ENCODE measurements at regions not wholly inside any gene's neighbourhood (a gene's known extent, or its start where the extent isn't known, plus 50 kb on each side); places are given as distances from the start of the nearest gene placed in this dataset.

GRCh38 chr12:111213561-111213960, 155.3 kb downstream of the PHETA1 start:
- Histone ChIP-seq H3K36me3 (no peaks in the 10 kb centered on the region), H3K4me3 (no peak overlapping the region), H3K27me3 (no peaks in the 10 kb centered on the region), H3K4me1 (ENCODE audit: insufficient read depth) (no peaks in the 10 kb centered on the region), H3K9me3 (no peaks in the 10 kb centered on the region), H3K27ac (no peak overlapping the region)
- intact Hi-C loops (cut with DNase I): loop anchor here in 2 of 4 donors (10.0 kb wide), 2 partner anchors 169 to 439 kb away; no protein-coding TSS in a partner anchor
- no peak for DNase-seq
- WGBS, 3 donors: 51 to 56% (median 55%) methylated on average over 5 of the region's 5 CpGs
- TF ChIP-seq POLR2A (IDR thresholded peaks at IDR 0.05): no peak
- TF ChIP-seq EP300 (IDR thresholded peaks at IDR 0.05): no peak
- TF ChIP-seq, protein P1, sequence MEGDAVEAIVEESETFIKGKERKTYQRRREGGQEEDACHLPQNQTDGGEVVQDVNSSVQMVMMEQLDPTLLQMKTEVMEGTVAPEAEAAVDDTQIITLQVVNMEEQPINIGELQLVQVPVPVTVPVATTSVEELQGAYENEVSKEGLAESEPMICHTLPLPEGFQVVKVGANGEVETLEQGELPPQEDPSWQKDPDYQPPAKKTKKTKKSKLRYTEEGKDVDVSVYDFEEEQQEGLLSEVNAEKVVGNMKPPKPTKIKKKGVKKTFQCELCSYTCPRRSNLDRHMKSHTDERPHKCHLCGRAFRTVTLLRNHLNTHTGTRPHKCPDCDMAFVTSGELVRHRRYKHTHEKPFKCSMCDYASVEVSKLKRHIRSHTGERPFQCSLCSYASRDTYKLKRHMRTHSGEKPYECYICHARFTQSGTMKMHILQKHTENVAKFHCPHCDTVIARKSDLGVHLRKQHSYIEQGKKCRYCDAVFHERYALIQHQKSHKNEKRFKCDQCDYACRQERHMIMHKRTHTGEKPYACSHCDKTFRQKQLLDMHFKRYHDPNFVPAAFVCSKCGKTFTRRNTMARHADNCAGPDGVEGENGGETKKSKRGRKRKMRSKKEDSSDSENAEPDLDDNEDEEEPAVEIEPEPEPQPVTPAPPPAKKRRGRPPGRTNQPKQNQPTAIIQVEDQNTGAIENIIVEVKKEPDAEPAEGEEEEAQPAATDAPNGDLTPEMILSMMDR (IDR thresholded peaks at IDR 0.05): no peak

- DNase-seq: no peak
- Histone ChIP-seq H3K9me3 (no peaks in the 10 kb centered on the region), H3K27ac (no peak overlapping the region), H3K36me3 (no peaks in the 10 kb centered on the region), H3K4me1 (ENCODE audit: insufficient read depth) (no peaks in the 10 kb centered on the region), H3K27me3 (no peaks in the 10 kb centered on the region), H3K4me3 (no peak overlapping the region)
- intact Hi-C loops (cut with DNase I): loop anchor here in 2 of 4 donors (10.0 kb wide), 2 partner anchors 168 to 438 kb away; no protein-coding TSS in a partner anchor
- TF ChIP-seq, protein P1 (IDR thresholded peaks at IDR 0.05): no peak
- no peak for TF ChIP-seq EP300 (IDR thresholded peaks at IDR 0.05)
- no peak for TF ChIP-seq POLR2A (IDR thresholded peaks at IDR 0.05)
- 50 to 60% (median 55%) methylated on average over 12 of the region's 12 CpGs for WGBS, 3 donors
These were observed 156.0 kb downstream of the PHETA1 start for GRCh38 chr12:111212814-111213456.

- no peak for DNase-seq
- Histone ChIP-seq H3K36me3 (no peaks in the 10 kb centered on the region), H3K4me3 (no peak overlapping the region), H3K27me3 (no peaks in the 10 kb centered on the region), H3K9me3 (no peaks in the 10 kb centered on the region), H3K27ac (no peak overlapping the region), H3K4me1 (ENCODE audit: insufficient read depth) (no peaks in the 10 kb centered on the region)
- TF ChIP-seq, protein P1 (IDR thresholded peaks at IDR 0.05): no peak
- TF ChIP-seq POLR2A (IDR thresholded peaks at IDR 0.05) (no peak), EP300 (IDR thresholded peaks at IDR 0.05) (no peak)
- 25 to 40% (median 31%) methylated on average over 7 of the region's 7 CpGs for WGBS, 3 donors
- intact Hi-C loops (cut with DNase I): loop anchor here in 2 of 4 donors (10.0 kb wide), 2 partner anchors 167 to 437 kb away; no protein-coding TSS in a partner anchor
These were observed 156.8 kb downstream of the PHETA1 start for GRCh38 chr12:111211910-111212757.

DNA sequence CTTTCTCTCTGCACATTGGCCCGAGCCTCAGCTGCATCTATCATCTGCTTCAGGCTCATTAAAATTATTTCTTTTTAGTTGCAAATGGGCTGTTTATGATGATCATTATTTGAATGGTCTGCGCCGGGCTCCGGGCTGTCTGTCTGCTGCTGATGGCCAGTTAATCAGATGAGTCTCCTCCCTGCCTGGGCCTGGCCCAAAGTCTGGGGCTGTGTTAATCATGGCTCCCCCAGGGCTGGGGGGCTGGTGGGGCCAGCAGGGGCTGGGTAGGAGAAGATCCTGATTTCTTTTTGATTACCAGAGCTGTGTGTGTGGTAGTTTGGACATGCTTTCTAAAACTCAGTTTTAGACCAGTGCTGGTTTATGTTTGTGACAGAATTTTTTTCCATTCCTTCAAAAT, 159.1 kb downstream of the PHETA1 start:
- H3K27ac ChIP-seq: no peak overlapping the region
- intact Hi-C loops (cut with DNase I): loop anchor here in 2 of 4 donors (10.0 kb wide), 2 partner anchors 165 to 435 kb away; no protein-coding TSS in a partner anchor
- H3K27me3 ChIP-seq: no peaks in the 10 kb centered on the region
- 3 to 23% (median 10%) methylated on average over 4 of the region's 4 CpGs for WGBS, 3 donors
- no peak overlapping the region for H3K4me3 ChIP-seq
- no peaks in the 10 kb centered on the region for H3K36me3 ChIP-seq
- H3K9me3 ChIP-seq: no peaks in the 10 kb centered on the region
- TF ChIP-seq, protein P1 (IDR thresholded peaks at IDR 0.05): no peak
- no peak for TF ChIP-seq EP300 (IDR thresholded peaks at IDR 0.05)
- no peak for TF ChIP-seq POLR2A (IDR thresholded peaks at IDR 0.05)
- no peak for DNase-seq
- no peaks in the 10 kb centered on the region for H3K4me1 ChIP-seq (ENCODE audit: insufficient read depth)

All from ovary (tissue), 7 donors.